Tibial artery (tissue), 4 donors: ENCODE measurements at regions not wholly inside any gene's neighbourhood (a gene's known extent, or its start where the extent isn't known, plus 50 kb on each side); places are given as distances from the start of the nearest gene placed in this dataset.

ENCODE experiments used
- DNase-seq, 2 donors: peaks; one replicate each; pipeline ENCODE4 v3.0.0-alpha.2; 2019
- H3K27ac ChIP-seq, 2 donors: fragments of 200-600 bp; sonication (generic) in 1 of 2; 1 replicate in 1 of 2; 2 replicates in 1 of 2; pipeline ENCODE4 v1.5.1; 2018 to 2019; ENCODE audit warnings: mild to moderate bottlenecking in 1 of 2
- H3K27me3 ChIP-seq, 2 donors: fragments of 200-600 bp; sonication (generic) in 1 of 2; one replicate each; pipeline versions ENCODE4 v1.5.1 to v1.6.0; 2016 to 2019
- H3K36me3 ChIP-seq, 3 donors: fragments of 200-600 bp; sonication (generic) in 2 of 3; one replicate each; pipeline ENCODE4 v1.5.1; 2016 to 2019; ENCODE audit warnings: mild to moderate bottlenecking in 2 of 3
- H3K4me1 ChIP-seq, 4 donors: fragments of 200-600 bp; sonication (generic) in 2 of 4; 1 replicate in 3 of 4; 2 replicates in 1 of 4; pipeline ENCODE4 v1.5.1; 2016 to 2019
- H3K4me3 ChIP-seq, 2 donors: fragments of 200-600 bp; sonication (generic) in 1 of 2; 1 replicate in 1 of 2; 2 replicates in 1 of 2; pipeline ENCODE4 v1.5.1; 2018 to 2019; ENCODE audit warnings: mild to moderate bottlenecking in 2 of 2
- H3K9me3 ChIP-seq, 3 donors: fragments of 200-600 bp; sonication (generic) in 1 of 3; one replicate each; pipeline ENCODE4 v1.5.1; 2016 to 2019
- CTCF ChIP-seq, 2 experiments: fragments of 200-600 bp in 1 of 2; fragments of 450-650 bp in 1 of 2; IDR thresholded peaks; one replicate each; pipeline ENCODE4 v1.5.1; 2017 to 2019; ENCODE audit warnings: antibody characterized with exemption in 2 of 2, mild to moderate bottlenecking in 1 of 2, moderate library complexity in 1 of 2
- intact Hi-C: fragments of 100-400 bp; cut with DNase I; formaldehyde crosslinking; loops from one replicate; pipeline ENCODE4 v1.15.0; 2023; ENCODE audit warnings: low total_unique reads

DNA sequence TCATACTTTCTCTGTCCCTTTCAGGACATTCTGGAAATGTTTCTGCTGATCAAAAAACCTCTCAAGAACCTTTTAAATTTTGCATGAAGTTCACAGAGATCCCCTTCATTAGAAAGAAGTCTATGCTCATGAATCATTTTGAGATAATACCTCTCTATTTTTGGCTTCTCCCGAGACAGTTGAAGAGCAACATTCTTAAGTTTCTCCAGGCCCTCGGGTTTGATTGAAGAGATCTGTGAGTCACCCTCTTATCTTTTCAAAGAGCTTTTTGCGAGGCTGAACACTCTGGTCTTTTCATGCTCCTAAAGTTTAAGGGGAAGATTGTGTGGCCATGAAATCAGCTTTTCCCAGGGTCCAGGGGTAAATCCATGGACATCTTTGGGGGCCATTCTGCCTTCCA is 354.2 kb downstream of the FBXO15 start:
- no peak for TF ChIP-seq CTCF (IDR thresholded peaks at IDR 0.05)
- Histone ChIP-seq H3K4me3 (no peak overlapping the region), H3K27me3 (no peaks in the 10 kb centered on the region), H3K27ac (no peak overlapping the region), H3K36me3 (no peaks in the 10 kb centered on the region), H3K4me1 (no peaks in the 10 kb centered on the region), H3K9me3 (no peaks in the 10 kb centered on the region)
- intact Hi-C loops, result no loop called here
- no peak for DNase-seq

GRCh38 chr18:73791081-73791480 is 356.6 kb downstream of the FBXO15 start:
- Histone ChIP-seq H3K27me3 (no peaks in the 10 kb centered on the region), H3K9me3 (no peaks in the 10 kb centered on the region), H3K4me3 (no peak overlapping the region), H3K27ac (no peak overlapping the region), H3K4me1 (no peaks in the 10 kb centered on the region), H3K36me3 (no peaks in the 10 kb centered on the region)
- intact Hi-C loops, result no loop called here
- DNase-seq, result no peak
- no peak for TF ChIP-seq CTCF (IDR thresholded peaks at IDR 0.05)

DNA sequence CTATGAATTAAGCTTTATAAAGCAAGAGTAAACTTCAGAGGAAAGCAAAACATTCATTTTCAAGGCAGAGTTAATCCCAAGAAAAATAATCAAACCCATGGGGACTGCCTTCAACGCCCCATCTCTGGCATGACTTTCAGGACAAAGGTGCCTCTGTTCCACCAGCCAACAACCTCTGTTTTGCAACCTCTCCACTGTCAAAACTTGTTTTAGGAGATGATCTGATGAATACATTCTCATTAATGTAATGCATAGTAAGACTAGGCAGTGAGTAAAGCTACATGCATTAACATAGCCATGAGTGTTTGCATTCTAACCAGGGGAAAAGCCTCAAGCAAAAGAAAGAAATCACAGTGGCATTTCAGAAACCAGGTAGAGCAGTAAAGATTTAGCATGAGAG is 357.0 kb downstream of the FBXO15 start:
- no peak for DNase-seq
- Histone ChIP-seq H3K27ac (no peak overlapping the region), H3K27me3 (no peaks in the 10 kb centered on the region), H3K4me1 (no peaks in the 10 kb centered on the region), H3K4me3 (no peak overlapping the region), H3K9me3 (no peaks in the 10 kb centered on the region), H3K36me3 (no peaks in the 10 kb centered on the region)
- TF ChIP-seq CTCF (IDR thresholded peaks at IDR 0.05), result no peak
- intact Hi-C loops, result no loop called here

DNA sequence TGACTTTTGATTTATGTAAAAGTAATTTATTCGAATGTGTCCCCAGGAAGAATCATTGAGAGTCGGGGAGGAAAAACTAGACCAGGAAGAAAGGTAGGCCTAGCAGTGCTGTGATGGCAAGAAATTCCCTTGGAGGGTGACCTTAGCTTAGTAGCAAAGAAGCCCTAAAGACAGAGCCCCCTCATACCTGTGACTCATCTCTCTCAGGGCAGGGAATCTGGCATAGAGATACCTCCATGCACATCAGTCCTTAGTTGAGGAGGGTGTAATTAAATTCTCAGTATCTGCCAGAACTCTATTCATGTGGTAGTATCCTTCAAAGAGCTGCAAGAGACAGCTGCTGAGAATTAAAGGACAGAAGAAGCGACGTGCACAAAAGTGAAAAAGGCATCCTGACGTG is 360.3 kb downstream of the FBXO15 start:
- no peak overlapping the region for H3K27ac ChIP-seq
- H3K4me1 ChIP-seq, result no peaks in the 10 kb centered on the region
- no peaks in the 10 kb centered on the region for H3K27me3 ChIP-seq
- H3K9me3 ChIP-seq, result no peaks in the 10 kb centered on the region
- no peaks in the 10 kb centered on the region for H3K36me3 ChIP-seq
- H3K4me3 ChIP-seq, result no peak overlapping the region
- DNase-seq, result no peak
- intact Hi-C loops, result no loop called here
- TF ChIP-seq CTCF (IDR thresholded peaks at IDR 0.05), result no peak

DNA sequence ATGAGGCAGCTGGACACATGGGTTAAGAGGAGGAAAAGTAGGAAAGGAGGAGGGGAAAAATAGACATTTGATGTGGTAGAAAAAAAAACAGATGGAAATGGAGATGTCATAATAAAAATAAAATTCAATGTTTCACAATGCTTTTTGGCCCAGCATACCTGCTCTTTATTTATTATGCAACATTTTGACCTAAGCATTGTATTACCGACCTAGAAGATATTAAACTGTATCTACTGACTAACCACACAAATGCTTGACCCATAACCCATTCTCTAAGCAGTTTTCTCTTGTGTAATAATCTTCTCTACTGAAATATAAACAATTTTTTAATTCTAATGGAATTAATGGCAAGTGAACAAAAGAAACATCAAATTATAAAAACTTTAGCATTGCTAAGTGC is 362.3 kb downstream of the FBXO15 start:
- H3K4me3 ChIP-seq, result no peak overlapping the region
- H3K36me3 ChIP-seq, result no peaks in the 10 kb centered on the region
- H3K9me3 ChIP-seq, result no peaks in the 10 kb centered on the region
- H3K4me1 ChIP-seq, result no peaks in the 10 kb centered on the region
- no peak overlapping the region for H3K27ac ChIP-seq
- intact Hi-C loops, result no loop called here
- H3K27me3 ChIP-seq, result no peaks in the 10 kb centered on the region
- DNase-seq, result no peak
- TF ChIP-seq CTCF (IDR thresholded peaks at IDR 0.05), result no peak

- Histone ChIP-seq H3K9me3 (no peaks in the 10 kb centered on the region), H3K4me3 (no peak overlapping the region), H3K4me1 (no peaks in the 10 kb centered on the region), H3K36me3 (no peaks in the 10 kb centered on the region), H3K27me3 (no peaks in the 10 kb centered on the region), H3K27ac (no peak overlapping the region)
- intact Hi-C loops, result no loop called here
- no peak for DNase-seq
- TF ChIP-seq CTCF (IDR thresholded peaks at IDR 0.05), result no peak
Observed at GRCh38 chr18:73784853-73785252, 362.8 kb downstream of the FBXO15 start.
